GM12891 (cell line): ENCODE measurements at regions not wholly inside any gene's neighbourhood (a gene's known extent, or its start where the extent isn't known, plus 50 kb on each side); places are given as distances from the start of the nearest gene placed in this dataset.

Source experiments
- PAX5 ChIP-seq: IDR thresholded peaks from 2 replicates; pipeline ENCODE4 v1.6.1; 2011; ENCODE audit warnings: low read length, moderate library complexity, mild to moderate bottlenecking; ENCODE audit not compliant: insufficient read depth, severe bottlenecking
- POLR2A ChIP-seq: IDR thresholded peaks from 2 replicates; pipeline ENCODE4 v1.6.1; 2011; ENCODE audit warnings: low read depth, low read length, control low read depth
- POLR2AphosphoS5 ChIP-seq: IDR thresholded peaks from 2 replicates; pipeline ENCODE4 v1.6.1; 2011; ENCODE audit warnings: low read depth, low read length, control low read depth
- POU2F2 ChIP-seq: IDR thresholded peaks from 2 replicates; pipeline ENCODE4 v1.6.1; 2011; ENCODE audit warnings: low read depth, mild to moderate bottlenecking, control low read depth, low read length, moderate library complexity
- SPI1 ChIP-seq: IDR thresholded peaks from 2 replicates; pipeline ENCODE4 v1.6.1; 2011; ENCODE audit warnings: low read depth, low read length, control low read depth
- TAF1 ChIP-seq: IDR thresholded peaks from 2 replicates; pipeline ENCODE4 v1.6.1; 2011; ENCODE audit warnings: low read depth, low read length, control low read depth

GRCh38 chr11:116386118-116386699, 386.6 kb downstream of the BUD13 start:
- TF ChIP-seq POLR2AphosphoS5 (no peak), POLR2A (no peak), SPI1 (no peak), POU2F2 (no peak), TAF1 (no peak), PAX5 (no peak)
